Keratinocyte (primary cell): ENCODE measurements at regions not wholly inside any gene's neighbourhood (a gene's known extent, or its start where the extent isn't known, plus 50 kb on each side); places are given as distances from the start of the nearest gene placed in this dataset.

Experiments used
- EZH2 ChIP-seq: IDR thresholded peaks from one replicate; pipeline ENCODE4 v1.6.1; 2012; ENCODE audit warnings: inconsistent platforms, mild to moderate bottlenecking, low read length, moderate library complexity
- TF ChIP-seq, protein P1 (sequence below), 3 experiments: IDR thresholded peaks in 1 of 3; conservative IDR thresholded peaks in 1 of 3; optimal IDR thresholded peaks in 1 of 3; 2 replicates in 2 of 3; 3 replicates in 1 of 3; pipeline versions ENCODE3 to v1.5.1; 2011; ENCODE audit warnings: low read length in 3 of 3, mild to moderate bottlenecking in 3 of 3, moderate library complexity in 2 of 3, control low read depth in 1 of 3, inconsistent platforms in 1 of 3; ENCODE audit not compliant: insufficient read depth in 2 of 3; ENCODE audit errors: extremely low read depth in 1 of 3

DNA sequence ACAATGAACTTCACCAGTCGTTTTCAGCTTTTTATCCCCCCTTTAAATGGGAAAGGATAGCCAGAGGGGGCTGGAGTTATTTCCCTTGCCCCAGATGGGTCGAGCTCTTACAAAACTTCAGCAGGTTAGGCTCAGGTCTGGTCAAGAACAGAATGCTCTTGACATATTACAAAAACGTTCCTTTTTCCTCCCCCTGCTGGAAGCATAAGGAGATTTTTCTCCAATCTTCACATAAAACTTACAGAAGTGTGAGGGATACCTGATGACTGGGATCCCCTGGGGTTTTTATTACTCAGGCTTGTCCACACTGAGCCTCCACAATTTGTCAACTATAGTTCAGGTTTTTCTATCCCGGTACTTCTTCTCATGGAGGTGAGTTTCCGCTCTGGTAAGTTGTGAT, 60.8 kb downstream of the CSF2 start:
- TF ChIP-seq EZH2, result no peak
- TF ChIP-seq, protein P1, sequence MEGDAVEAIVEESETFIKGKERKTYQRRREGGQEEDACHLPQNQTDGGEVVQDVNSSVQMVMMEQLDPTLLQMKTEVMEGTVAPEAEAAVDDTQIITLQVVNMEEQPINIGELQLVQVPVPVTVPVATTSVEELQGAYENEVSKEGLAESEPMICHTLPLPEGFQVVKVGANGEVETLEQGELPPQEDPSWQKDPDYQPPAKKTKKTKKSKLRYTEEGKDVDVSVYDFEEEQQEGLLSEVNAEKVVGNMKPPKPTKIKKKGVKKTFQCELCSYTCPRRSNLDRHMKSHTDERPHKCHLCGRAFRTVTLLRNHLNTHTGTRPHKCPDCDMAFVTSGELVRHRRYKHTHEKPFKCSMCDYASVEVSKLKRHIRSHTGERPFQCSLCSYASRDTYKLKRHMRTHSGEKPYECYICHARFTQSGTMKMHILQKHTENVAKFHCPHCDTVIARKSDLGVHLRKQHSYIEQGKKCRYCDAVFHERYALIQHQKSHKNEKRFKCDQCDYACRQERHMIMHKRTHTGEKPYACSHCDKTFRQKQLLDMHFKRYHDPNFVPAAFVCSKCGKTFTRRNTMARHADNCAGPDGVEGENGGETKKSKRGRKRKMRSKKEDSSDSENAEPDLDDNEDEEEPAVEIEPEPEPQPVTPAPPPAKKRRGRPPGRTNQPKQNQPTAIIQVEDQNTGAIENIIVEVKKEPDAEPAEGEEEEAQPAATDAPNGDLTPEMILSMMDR (optimal IDR thresholded peaks at IDR 0.05 in 1 of 3, IDR thresholded peaks at IDR 0.05 in 1 of 3, conservative IDR thresholded peaks at IDR 0.05 in 1 of 3; ENCODE audit: extremely low read depth in 1 of 3, insufficient read depth in 2 of 3, low read length in 3 of 3), result peak in 2 of 3 experiments; percentile 17 to 37
